Thyroid gland (tissue), 4 donors: ENCODE measurements at regions not wholly inside any gene's neighbourhood (a gene's known extent, or its start where the extent isn't known, plus 50 kb on each side); places are given as distances from the start of the nearest gene placed in this dataset.

Source experiments
- DNase-seq, 2 donors: peaks; one replicate each; pipeline ENCODE4 v3.0.0-alpha.2; 2019
- H3K27ac ChIP-seq, 3 donors: fragments of 200-600 bp; sonication (generic); 1 replicate in 2 of 3; 2 replicates in 1 of 3; pipeline ENCODE4 v1.5.1; 2016 to 2019; ENCODE audit warnings: mild to moderate bottlenecking in 1 of 3, moderate library complexity in 1 of 3
- H3K27me3 ChIP-seq: fragments of 200-600 bp; sonication (generic); one replicate; pipeline ENCODE4 v1.5.1; 2019
- H3K36me3 ChIP-seq, 2 donors: fragments of 200-600 bp; sonication (generic); one replicate each; pipeline ENCODE4 v1.5.1; 2016 to 2019
- H3K4me1 ChIP-seq, 2 donors: fragments of 200-600 bp; sonication (generic); one replicate each; pipeline ENCODE4 v1.5.1; 2017 to 2019
- H3K4me3 ChIP-seq, 3 donors: fragments of 200-600 bp; sonication (generic); replicated peaks in 1 of 3; 1 replicate in 2 of 3; 2 replicates in 1 of 3; pipeline ENCODE4 v1.5.1; 2016; ENCODE audit warnings: mild to moderate bottlenecking in 1 of 3
- H3K9me3 ChIP-seq: fragments of 200-600 bp; sonication (generic); one replicate; pipeline ENCODE4 v1.5.1; 2017
- CTCF ChIP-seq, 6 experiments: fragments of 200-600 bp in 3 of 6; fragments of 450-650 bp in 3 of 6; sonication (generic) in 3 of 6; IDR thresholded peaks; one replicate each; pipeline ENCODE4 v1.5.1; 2016 to 2019; ENCODE audit warnings: antibody characterized with exemption in 6 of 6, mild to moderate bottlenecking in 2 of 6, inconsistent platforms in 1 of 6, moderate library complexity in 1 of 6
- POLR2A ChIP-seq, 2 donors: fragments of 450-650 bp; IDR thresholded peaks; one replicate each; pipeline ENCODE4 v1.6.1; 2017; ENCODE audit warnings: antibody characterized with exemption in 2 of 2, mild to moderate bottlenecking in 2 of 2, moderate library complexity in 1 of 2
- WGBS, 2 donors: methylation state at CpG; one replicate each; pipeline ENCODE4 v1.1.5; 2017; 5-methylcytosine and 5-hydroxymethylcytosine counted together
- intact Hi-C: fragments of 100-400 bp; cut with DNase I; formaldehyde crosslinking; loops from one replicate; pipeline ENCODE4 v1.15.1; 2023

GRCh38 chr2:173791502-173791901 is 173.7 kb downstream of the SP3 start:
- H3K27me3 ChIP-seq: no peaks in the 10 kb centered on the region

GRCh38 chr2:173792166-173792565 is 173.0 kb downstream of the SP3 start:
- 79 to 86% methylated on average over 7 of the region's 7 CpGs for WGBS, 2 donors
- Histone ChIP-seq H3K27me3 (no peaks in the 10 kb centered on the region), H3K4me1 (peaks cover 0 to 8% of the 10 kb centered on the region in 2 donors), H3K27ac (no peak overlapping the region), H3K36me3 (no peaks in the 10 kb centered on the region), H3K4me3 (no peak overlapping the region), H3K9me3 (no peaks in the 10 kb centered on the region)
- TF ChIP-seq POLR2A (IDR thresholded peaks at IDR 0.05) (no peak), CTCF (IDR thresholded peaks at IDR 0.05) (no peak)
- DNase-seq: no peak
- intact Hi-C loops: no loop called here

More at GRCh38 chr2:173791502-173791901, 173.7 kb downstream of the SP3 start:
- no peak for TF ChIP-seq CTCF (IDR thresholded peaks at IDR 0.05)
- TF ChIP-seq POLR2A (IDR thresholded peaks at IDR 0.05): no peak
- H3K4me1 ChIP-seq: peaks cover 0 to 8% of the 10 kb centered on the region in 2 donors
- no peak for DNase-seq
- no peak overlapping the region for H3K27ac ChIP-seq
- no peaks in the 10 kb centered on the region for H3K36me3 ChIP-seq
- H3K9me3 ChIP-seq: no peaks in the 10 kb centered on the region
- no peak overlapping the region for H3K4me3 ChIP-seq
- intact Hi-C loops: no loop called here
- 61 to 66% methylated on average over 7 of the region's 7 CpGs for WGBS, 2 donors

GRCh38 chr2:173792741-173793140 is 172.4 kb downstream of the SP3 start:
- H3K27me3 ChIP-seq: no peaks in the 10 kb centered on the region
- H3K36me3 ChIP-seq: no peaks in the 10 kb centered on the region
- H3K27ac ChIP-seq: no peak overlapping the region
- peaks cover 0 to 8% of the 10 kb centered on the region in 2 donors for H3K4me1 ChIP-seq
- intact Hi-C loops: no loop called here
- H3K4me3 ChIP-seq: no peak overlapping the region
- TF ChIP-seq POLR2A (IDR thresholded peaks at IDR 0.05) (no peak), CTCF (IDR thresholded peaks at IDR 0.05) (no peak)
- DNase-seq: no peak
- no peaks in the 10 kb centered on the region for H3K9me3 ChIP-seq
- 82 to 87% methylated on average over 3 of the region's 3 CpGs for WGBS, 2 donors

- DNase-seq: peak in 1 of 2 donors; percentile 6
- Histone ChIP-seq H3K9me3 (no peaks in the 10 kb centered on the region), H3K27me3 (no peaks in the 10 kb centered on the region), H3K27ac (no peak overlapping the region), H3K36me3 (no peaks in the 10 kb centered on the region), H3K4me3 (no peak overlapping the region), H3K4me1 (peaks cover 0 to 8% of the 10 kb centered on the region in 2 donors)
- intact Hi-C loops: no loop called here
- 57 to 60% methylated on average over 12 of the region's 12 CpGs for WGBS, 2 donors
- TF ChIP-seq POLR2A (IDR thresholded peaks at IDR 0.05): no peak
- no peak for TF ChIP-seq CTCF (IDR thresholded peaks at IDR 0.05)
Measured at GRCh38 chr2:173793709-173794565, 171.2 kb downstream of the SP3 start.

GRCh38 chr2:173797586-173798263 is 167.4 kb downstream of the SP3 start:
- no peak for DNase-seq
- no peaks in the 10 kb centered on the region for H3K27me3 ChIP-seq
- H3K9me3 ChIP-seq: no peaks in the 10 kb centered on the region
- H3K4me1 ChIP-seq: peaks cover 0 to 8% of the 10 kb centered on the region in 2 donors
- H3K4me3 ChIP-seq: no peak overlapping the region
- 88 to 93% methylated on average over 4 of the region's 4 CpGs for WGBS, 2 donors
- no peak for TF ChIP-seq CTCF (IDR thresholded peaks at IDR 0.05)
- TF ChIP-seq POLR2A (IDR thresholded peaks at IDR 0.05): no peak
- intact Hi-C loops: no loop called here
- no peak overlapping the region for H3K27ac ChIP-seq
- no peaks in the 10 kb centered on the region for H3K36me3 ChIP-seq
